Right ventricle myocardium superior (tissue), 1 donor: ENCODE measurements at regions not wholly inside any gene's neighbourhood (a gene's known extent, or its start where the extent isn't known, plus 50 kb on each side); places are given as distances from the start of the nearest gene placed in this dataset.
"Not testable (repeated sequence)": the region's sequence is repeated elsewhere in the genome, so short reads cannot be mapped to it uniquely, and the experiment has no call there.

Experiments used
- ATAC-seq: fragments of 200-7000 bp; cut with Tn5 transposase; one replicate; pipeline ENCODE4 v1.9.1; 2020; ENCODE audit warnings: mild to moderate bottlenecking; ENCODE audit not compliant: poor library complexity
- DNase-seq: peaks from one replicate; pipeline ENCODE4 v3.0.0-alpha.2; 2020
- intact Hi-C: fragments of 100-400 bp; cut with DNase I; formaldehyde crosslinking; loops from one replicate; pipeline ENCODE4 v1.11.2; 2022
- donor health status: DM: no; HTN: yes; CAD: no; lungs with severe emphysema.

- intact Hi-C loops = loop anchor here (2.0 kb wide), 1 partner anchor 48 kb away; no protein-coding TSS in a partner anchor
- no peak for DNase-seq
- ATAC-seq = no peak
Observed at GRCh38 chr6:12348530-12349511, 58.7 kb downstream of the EDN1 start.

DNA sequence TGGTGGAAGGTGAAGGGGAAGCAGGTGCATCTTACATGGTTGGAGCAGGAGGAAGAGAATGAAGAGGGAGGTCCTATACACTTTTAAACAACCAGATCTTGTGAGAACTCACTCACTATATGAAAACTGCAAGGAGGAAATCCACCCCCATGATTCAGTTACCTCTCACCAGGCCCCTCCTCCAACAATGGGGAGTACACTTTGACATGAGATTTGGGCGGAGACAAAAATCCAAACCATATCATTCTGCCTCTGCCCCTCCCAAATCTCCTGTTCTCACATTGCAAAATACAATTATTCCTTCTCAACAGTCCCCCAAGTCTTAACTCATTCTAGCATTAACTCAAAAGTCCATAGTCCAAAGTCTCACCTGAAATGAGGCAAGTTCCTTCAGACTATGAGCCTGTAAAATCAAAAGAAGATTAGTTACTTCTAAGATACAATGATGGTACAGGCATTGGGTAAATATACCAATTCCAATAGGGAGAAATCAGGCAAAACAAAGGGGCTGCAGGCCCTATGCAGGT is 60.5 kb downstream of the EDN1 start:
- intact Hi-C loops = no loop called here
- ATAC-seq = no peak
- DNase-seq = no peak

- ATAC-seq (no peak), DNase-seq (no peak)
- intact Hi-C loops = no loop called here
Observed at GRCh38 chr6:12351672-12352071, 61.5 kb downstream of the EDN1 start.

DNA sequence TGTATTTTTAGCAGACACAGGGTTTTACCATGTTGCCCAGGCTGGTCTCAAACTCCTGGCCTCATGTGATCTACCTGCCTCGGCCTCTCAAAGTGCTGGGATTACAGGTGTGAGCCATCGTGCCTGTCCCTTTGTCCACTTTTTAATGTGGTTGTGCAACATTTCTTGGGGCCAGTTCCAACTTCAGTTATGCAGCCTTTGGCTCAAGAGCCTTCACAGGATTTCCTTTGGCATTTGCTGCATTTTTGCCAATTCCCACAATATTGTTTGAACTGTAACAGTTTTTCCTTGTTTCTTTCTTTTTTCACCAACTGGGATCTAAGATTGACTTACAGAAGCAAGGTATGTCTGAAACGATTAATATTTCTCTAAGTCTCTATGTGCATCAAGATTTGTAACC is 63.6 kb downstream of the EDN1 start:
- ATAC-seq (no peak), DNase-seq (no peak)
- intact Hi-C loops = no loop called here

DNA sequence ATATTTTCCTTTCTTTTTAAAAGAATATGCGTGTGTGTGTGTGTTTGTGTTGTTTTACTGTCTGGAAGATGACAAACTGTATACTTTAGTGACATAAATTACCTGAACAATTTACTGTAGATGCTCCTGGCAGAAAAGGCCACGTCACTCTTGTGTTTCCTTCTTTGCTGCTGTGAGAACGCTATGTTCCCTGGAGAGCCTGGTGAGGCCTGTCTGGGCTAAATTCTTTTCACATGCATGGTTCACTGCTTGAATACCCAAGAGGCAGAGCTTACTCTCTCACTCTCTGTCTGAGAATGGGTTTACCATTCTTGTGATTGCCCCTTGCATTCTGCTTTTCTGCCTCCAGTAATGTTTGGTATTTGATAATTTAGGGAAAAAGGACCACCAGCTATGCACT is 64.3 kb downstream of the EDN1 start:
- ATAC-seq (peak; percentile 96), DNase-seq (no peak)
- intact Hi-C loops = no loop called here

DNA sequence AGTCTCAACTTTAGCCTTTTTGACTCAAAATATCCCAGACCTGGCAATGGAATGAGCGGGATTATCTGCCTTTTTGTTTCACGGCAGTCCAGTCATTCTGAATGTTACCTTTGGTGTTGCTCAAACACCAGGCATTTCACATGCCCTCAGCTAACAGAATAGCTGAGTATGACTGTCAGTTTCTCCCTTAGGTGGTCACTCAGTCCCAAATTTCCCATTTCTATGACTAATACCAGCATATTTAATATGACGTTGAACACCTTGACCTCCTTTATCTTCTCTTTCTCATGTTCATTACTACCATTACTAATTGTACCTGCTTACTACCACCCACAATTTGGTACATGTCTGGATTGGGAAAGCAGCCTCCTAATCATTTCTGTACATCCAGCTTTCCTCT is 65.2 kb downstream of the EDN1 start:
- ATAC-seq = no peak
- no peak for DNase-seq
- intact Hi-C loops = no loop called here

DNA sequence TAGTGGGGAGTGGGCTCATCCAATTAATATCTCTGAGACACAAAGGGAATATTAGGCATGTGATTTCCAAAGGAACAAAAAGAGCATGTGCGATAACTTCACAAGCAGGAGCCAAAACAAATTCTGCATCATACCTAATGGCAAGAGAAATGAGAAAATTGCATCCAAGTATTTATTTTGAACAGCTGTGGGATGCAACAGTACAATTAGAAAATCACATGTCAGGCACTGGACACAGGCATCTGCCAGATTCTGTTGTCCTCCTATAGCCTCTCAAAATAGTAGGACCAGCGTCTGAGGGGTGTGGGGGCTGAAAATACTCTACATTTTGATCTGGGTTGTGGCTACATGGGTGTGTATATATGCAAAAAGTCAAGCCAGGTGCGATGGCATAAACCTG is 66.3 kb downstream of the EDN1 start:
- intact Hi-C loops = no loop called here
- DNase-seq = no peak
- no peak for ATAC-seq

- ATAC-seq (no peak), DNase-seq (no peak)
- intact Hi-C loops = no loop called here
Observed at GRCh38 chr6:12356983-12357972, 67.1 kb downstream of the EDN1 start.

DNA sequence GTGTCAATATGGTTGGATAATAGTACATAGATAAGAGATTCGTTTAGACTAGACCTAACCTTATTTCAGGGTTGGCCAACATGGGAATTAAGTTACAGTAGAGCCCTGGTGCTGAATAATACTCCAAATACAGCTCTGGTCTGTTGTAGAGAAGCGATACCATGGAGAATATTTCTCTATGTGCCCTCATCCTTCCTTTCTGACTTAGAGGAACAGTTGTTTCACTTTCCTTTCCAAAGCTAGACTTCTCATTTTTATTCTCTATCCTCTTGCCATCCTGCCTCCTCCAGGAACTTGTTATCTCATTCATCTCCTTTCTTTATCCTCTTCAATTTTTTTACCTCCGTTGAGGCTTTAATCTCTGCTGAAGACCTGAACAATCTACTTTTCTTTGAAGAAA is 68.9 kb downstream of the EDN1 start:
- DNase-seq = no peak

GRCh38 chr6:12361042-12361765 is 71.0 kb downstream of the EDN1 start:
- intact Hi-C loops = no loop called here
- ATAC-seq = no peak
- no peak for DNase-seq

More for the DNA sequence above, 68.9 kb downstream of the EDN1 start:
- intact Hi-C loops = no loop called here
- ATAC-seq = no peak

- intact Hi-C loops, ATAC-seq, DNase-seq: not testable (repeated sequence)
Observed at GRCh38 chr6:12363277-12363650, 73.1 kb downstream of the EDN1 start.

DNA sequence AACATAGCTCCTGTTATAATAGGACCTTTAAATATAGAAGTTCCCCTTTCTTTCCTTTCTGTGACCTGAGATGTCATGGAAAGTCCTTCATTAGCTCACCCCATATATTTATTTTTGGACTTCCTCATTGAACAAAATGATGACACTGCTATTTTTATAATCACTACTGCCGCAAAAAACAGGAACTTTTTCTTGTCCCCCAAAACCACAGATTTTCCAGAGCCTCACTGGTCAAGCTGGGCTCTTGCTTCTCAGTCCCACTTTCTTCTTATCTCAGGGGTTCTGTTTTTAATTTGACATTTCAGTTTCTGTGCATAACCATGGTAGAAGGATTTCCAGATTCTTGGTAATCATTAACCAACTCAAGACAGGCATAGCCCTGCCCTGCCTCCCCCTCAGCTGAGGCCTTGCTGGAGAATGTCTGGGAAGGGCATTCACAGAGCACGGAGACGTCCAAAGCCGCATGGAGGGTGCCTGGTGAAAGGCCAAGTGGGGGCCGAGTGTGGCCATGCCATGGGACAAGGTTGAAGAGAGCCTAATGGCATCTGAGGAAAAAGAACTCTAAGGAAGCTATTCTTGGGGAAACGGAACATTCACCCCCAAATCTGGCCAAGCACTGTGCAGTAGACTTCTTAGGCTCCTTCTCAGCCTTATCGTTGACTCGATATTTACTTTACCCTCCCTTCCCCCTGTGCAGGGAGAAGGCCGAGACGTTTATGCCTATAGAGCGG is 73.7 kb downstream of the EDN1 start:
- DNase-seq (no peak), ATAC-seq (no peak)
- intact Hi-C loops = no loop called here

DNA sequence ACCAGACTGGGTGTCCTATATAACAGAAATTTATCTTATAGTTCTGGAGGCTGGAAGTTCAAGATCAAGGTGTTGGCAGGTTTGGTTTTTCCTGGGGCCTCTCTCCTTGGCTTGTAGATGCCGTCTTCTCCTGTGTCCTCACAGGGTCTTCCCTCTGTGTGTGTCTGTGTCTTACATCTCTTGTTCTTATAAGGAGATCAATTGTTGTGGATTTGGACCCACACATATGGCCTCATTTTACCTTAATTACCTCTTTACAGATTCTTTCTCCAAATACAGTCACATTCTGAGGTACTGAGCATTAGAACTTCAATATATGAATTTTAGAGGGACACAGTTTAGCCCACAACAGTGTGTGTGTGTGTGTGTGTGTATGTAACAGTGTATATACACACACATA is 74.5 kb downstream of the EDN1 start:
- intact Hi-C loops = no loop called here

GRCh38 chr6:12366731-12367130 is 76.6 kb downstream of the EDN1 start:
- no peak for ATAC-seq
- DNase-seq = no peak
- intact Hi-C loops = no loop called here

More for the DNA sequence above, 74.5 kb downstream of the EDN1 start:
- ATAC-seq (no peak), DNase-seq (no peak)

DNA sequence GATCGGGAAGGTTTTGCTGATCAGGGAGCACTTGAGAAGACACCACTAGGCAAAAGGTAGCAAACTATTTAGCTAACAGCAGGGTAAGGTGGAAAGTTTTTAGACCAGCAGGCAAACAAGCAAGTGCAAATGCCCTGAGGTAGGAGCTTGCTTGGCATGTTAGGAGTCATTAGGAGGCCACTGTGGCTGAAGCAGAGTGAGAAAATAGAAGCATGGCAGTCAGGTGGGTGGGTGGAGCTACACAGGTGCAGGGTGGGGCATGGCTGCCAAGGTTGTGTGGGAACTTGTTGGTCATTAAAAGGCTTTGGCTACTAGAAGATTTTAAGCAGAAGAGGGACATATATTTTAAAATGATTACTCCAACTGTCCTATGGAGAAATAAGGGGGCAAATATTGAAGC is 77.3 kb downstream of the EDN1 start:
- DNase-seq = no peak
- intact Hi-C loops = no loop called here
- ATAC-seq = no peak

GRCh38 chr6:12369355-12369754 is 79.2 kb downstream of the EDN1 start:
- intact Hi-C loops = no loop called here
- no peak for DNase-seq
- no peak for ATAC-seq

DNA sequence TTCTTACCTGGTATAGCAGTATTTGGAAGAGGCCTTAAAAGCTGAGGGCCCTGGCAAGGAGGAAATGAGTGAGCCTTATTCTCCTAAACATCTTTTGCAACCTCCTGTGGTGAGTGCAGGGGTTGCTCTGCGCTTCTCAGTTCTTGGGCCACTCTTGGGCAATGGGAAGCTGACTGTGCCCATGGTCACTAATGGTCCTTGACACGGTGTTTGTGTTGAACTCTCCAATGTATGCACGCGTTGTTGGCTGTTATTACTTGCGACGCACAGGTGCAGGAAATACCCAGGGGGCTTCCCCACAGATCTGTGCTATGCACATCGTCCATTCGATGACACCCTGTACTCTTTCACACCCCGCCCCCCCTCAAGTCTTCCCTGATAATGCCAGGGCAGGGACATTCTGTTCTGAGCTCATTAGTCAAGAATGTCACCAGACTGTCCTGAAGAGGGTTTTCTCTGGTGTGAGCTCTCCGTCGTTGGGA is 79.7 kb downstream of the EDN1 start:
- intact Hi-C loops = no loop called here
- no peak for DNase-seq
- peak; percentile 25 for ATAC-seq

- no peak for DNase-seq
- intact Hi-C loops = no loop called here
- ATAC-seq = no peak
Observed at GRCh38 chr6:12371151-12371550, 81.0 kb downstream of the EDN1 start.
